NCI-H345 treated with DMSO at 0.1 percent for 48 hours (cell line): ENCODE measurements at regions not wholly inside any gene's neighbourhood (a gene's known extent, or its start where the extent isn't known, plus 50 kb on each side); places are given as distances from the start of the nearest gene placed in this dataset.

Experiments used
- DNase-seq: peaks from one replicate; lab custom pipeline; 2025; ENCODE audit not compliant: unreplicated experiment; lab: John Stamatoyannopoulos, UW

GRCh38 chr12:39240587-39240986, 202.3 kb downstream of the KIF21A start:
- no peak for DNase-seq

DNA sequence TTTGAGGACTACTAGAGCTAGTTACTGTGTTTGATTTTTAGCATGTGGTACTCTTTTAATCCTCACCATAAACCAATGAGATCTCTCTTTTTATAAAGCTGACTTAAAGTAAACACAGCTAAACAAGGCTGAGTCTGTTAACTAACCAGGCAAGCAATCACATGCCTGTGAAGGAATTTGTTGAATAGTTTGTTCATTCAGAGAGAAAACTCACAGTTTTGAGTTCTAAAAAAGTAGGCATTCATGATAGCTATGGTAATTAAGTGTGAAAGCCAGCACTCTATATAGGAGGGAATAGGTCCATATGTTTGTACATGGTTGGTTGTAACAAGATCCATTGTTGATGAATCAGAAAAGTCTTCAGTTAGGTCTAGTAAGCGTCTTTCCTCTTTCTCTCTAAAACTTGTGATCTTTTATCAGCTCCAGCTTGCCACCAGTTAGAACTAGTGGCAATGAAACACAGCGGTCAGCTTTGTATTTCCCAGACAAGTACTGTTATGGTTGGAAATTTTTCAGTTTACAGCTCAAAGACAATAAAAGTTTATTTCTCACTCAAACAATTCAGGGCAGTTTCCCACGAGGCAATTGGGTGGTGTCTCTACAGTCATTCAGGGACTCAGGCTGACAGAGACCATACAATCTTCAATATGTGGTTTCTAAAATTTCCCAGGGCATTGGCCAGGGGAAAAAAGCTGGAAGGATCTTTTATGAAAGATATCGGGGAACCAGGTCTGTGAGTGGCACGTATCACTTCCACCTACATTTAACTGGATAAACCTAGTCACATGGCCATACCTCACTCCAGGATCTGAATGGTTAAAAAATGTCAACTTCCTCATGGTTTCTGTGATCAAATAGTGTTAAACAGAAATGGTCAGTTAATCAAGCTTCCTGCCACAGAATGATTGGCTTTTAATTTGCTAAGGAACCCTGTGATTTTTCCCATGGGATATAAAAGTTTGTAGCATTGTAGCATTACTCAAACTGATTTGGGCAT, 203.1 kb downstream of the KIF21A start:
- no peak for DNase-seq

- DNase-seq, result no peak
These were observed 205.9 kb downstream of the KIF21A start for GRCh38 chr12:39237004-39237403.

- DNase-seq, result no peak
These were observed 206.7 kb downstream of the KIF21A start for GRCh38 chr12:39235990-39236767.

DNA sequence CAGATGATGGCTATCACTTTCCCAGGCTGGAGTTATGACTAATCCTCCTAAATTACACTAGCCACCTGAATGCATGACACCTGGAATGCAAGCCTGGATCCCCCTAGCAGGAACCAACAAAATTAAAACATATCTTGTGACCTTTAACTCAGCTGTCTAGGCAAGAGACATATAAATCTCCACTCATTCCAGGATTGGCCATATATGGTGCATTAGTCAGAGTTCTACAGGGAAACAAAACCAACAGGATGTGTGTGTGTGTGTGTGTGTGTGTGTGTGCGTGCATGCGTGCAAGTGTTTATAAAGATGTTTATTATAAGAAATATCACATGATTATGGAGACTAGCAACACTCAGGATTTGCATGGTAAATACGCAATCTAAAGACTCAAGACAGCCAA, 212.8 kb downstream of the KIF21A start:
- no peak for DNase-seq

DNA sequence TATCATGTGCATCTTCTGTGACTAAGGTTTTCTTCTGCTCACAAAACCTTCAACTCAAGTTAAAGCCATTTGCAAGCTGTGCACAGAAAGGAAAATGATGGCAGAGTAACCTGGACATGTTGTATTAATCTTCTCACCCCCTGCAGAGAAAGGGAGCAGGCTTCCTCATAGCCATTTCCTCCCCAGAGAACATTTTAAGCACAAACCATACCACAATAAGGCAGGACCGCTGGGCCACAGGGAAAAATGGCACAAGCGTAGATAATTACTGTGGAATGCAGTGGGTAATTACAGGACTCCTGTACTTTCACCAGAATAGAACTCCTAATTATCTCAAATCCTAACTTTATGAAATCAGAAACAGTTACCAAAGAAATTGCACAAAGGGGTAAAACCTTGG, 215.7 kb downstream of the KIF21A start:
- DNase-seq, result no peak

GRCh38 chr12:39224971-39225370, 217.9 kb downstream of the KIF21A start:
- DNase-seq, result no peak

DNA sequence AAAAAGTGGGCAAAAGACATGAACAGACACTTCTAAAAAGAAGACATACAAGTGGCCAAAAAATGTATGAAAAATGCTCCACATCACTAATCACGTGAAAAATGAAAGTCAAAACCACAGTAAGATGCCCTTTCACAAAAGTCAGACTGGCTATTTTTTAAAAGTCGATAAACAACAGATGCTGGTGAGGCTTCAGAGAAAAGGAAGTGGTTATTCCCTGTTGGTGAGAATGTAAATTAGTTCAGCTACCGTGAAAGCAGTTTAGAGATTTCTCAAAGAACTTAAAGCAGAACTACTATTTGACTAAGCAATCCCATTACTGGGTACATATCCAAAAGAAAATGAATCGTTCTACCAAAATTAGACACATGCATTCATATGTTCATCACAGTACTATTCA, 237.0 kb downstream of the KIF21A start:
- no peak for DNase-seq

DNA sequence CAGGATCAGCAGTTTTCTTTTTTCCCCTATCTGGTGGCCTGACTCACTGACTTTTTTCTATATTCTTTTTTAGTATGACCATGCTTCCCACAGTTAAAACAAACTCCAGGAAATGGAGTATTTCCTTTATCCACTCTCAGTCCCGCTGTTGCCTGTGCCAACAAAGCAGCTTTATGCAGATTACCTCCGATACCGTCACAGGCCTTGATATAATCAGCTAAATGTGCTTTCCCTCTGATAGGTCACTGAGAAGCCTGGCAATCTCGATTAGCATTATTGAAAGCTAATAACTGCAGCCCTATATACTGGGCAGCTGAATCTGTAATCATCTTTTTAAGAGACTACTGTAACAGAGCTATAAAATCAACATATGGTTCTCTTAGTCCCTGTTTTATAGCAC, 243.6 kb downstream of the KIF21A start:
- no peak for DNase-seq

DNA sequence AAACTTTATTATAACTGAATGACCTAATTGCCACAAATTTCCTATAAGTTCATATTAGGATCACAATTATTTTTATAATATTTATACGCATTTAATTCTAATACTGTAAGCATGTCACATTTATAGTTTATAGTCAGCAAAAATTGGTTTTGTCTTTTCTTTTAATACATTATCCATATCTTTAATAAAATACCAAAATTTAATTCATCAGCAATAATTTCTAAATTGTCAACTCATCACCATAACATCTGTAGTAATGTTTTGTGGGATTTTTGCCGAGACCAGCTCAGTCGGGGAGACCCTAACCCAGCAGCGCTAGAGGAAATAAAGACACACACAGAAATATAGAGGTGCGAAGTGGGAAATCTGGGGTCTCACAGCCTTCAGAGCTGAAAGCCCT, 254.2 kb downstream of the KIF21A start:
- DNase-seq, result no peak

- DNase-seq, result no peak
These were observed 256.2 kb downstream of the KIF21A start for GRCh38 chr12:39186744-39187143.

GRCh38 chr12:39178837-39179236, 264.1 kb downstream of the KIF21A start:
- no peak for DNase-seq

GRCh38 chr12:39176356-39176755, 266.6 kb downstream of the KIF21A start:
- DNase-seq, result no peak

- no peak for DNase-seq
These were observed 268.3 kb upstream of the CPNE8 start for GRCh38 chr12:39173726-39174125.

GRCh38 chr12:39165338-39165737, 259.9 kb upstream of the CPNE8 start:
- no peak for DNase-seq

DNA sequence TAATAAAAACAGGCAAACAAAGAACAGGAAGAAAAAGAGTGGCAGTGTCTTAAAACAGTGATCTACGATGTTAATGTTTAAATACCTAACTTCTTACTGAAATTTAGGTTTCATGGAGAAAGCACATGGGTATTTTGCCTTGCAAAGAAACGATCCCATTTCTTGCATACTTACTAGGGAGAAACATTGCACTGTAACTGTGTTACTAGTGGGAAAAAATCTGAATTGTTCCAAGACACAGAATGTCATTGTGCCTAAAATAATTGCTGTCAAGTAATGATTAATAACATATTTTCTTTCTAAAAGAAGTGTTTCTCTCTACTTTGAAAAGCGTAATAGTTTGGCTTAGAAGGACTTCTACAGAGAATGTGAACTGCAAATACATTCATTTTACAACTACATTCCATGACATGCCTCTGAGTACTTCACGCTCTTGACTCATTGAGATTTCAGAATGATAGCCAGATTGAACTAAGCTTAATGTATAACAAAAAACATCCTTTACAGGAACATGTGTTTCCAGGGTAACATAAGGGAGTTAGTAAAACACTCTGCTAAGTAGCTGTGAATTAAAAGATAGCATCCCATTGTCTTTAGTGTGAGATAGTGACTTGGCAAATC, 256.2 kb upstream of the CPNE8 start:
- DNase-seq, result no peak

DNA sequence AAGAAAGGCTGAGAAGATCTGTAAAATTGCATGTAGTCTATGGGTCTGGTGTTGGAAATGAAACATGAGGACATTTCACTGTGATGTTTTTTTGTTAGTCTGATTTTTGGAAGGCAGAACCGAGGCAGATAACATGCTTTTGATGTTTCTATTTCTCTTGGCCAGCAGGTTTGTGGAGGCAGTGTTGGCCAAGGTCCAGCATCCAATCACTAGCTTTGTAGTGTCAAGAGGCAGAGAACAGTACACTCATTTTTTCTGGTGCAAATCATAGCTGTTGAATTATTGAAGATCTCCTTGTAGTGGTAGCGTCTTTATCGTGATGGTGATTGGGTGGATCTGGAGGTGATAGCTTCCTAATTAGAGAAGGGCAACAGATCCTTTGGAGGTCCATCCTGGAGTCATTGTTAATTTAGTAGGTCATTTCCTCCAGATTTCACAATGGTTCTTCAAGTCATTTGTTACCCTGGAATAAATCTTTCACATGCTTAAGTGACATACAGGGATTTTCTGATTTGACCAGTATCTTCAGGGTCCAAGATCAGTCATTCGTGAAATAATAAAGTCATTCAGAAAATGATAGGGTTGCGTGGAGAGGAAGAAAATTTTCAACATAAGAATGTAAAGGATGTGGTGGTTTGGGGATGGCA, 252.4 kb upstream of the CPNE8 start:
- DNase-seq, result no peak

GRCh38 chr12:39145175-39145999, 240.0 kb upstream of the CPNE8 start:
- DNase-seq, result no peak

DNA sequence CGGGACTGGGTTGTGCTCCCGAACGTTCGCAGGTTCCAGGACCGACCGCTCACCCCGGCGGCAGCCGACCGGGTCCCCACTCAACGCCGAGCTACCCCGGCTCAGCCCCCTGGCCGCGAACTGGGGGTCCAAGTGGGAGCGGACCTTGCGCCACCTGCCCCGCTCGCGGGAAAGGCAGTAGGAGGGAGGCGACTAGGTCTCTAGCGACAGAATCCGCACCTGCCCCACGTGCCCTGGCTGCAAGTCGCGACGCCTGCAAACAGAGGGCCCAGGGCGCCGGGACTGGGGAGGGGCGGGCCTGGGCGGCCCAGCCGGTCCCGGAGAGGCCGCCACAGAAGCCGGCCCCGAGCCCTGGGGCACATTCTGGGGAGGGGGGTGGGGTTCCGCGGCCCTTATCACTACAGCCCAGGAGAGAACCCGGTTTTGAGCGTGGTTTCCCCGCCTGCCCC, 239.2 kb upstream of the CPNE8 start:
- DNase-seq, result no peak

- DNase-seq, result no peak
These were observed 232.9 kb upstream of the CPNE8 start for GRCh38 chr12:39138268-39138667.
